Kidney epithelial cell (primary cell): ENCODE measurements at regions not wholly inside any gene's neighbourhood (a gene's known extent, or its start where the extent isn't known, plus 50 kb on each side); places are given as distances from the start of the nearest gene placed in this dataset.

Experiments used
- DNase-seq: peaks from one replicate; pipeline ENCODE4 v3.0.0-alpha.2; 2010; ENCODE audit warnings: low read depth
- H3K27me3 ChIP-seq: 2 replicates; pipeline ENCODE4 v1.6.0; 2011; ENCODE audit warnings: low read length; ENCODE audit not compliant: control insufficient read depth, insufficient read depth
- H3K36me3 ChIP-seq: 2 replicates; pipeline ENCODE4 v1.5.1; 2011; ENCODE audit warnings: low read length; ENCODE audit not compliant: control insufficient read depth, insufficient read depth
- H3K4me3 ChIP-seq: 2 replicates; pipeline ENCODE4 v1.5.1; 2011; ENCODE audit warnings: low read depth, mild to moderate bottlenecking, control low read depth, low read length
- TF ChIP-seq, protein P1 (sequence below): IDR thresholded peaks from 2 replicates; pipeline ENCODE4 v1.5.1; 2011; ENCODE audit warnings: mild to moderate bottlenecking, moderate library complexity, low read length, control low read depth, inconsistent platforms; ENCODE audit not compliant: insufficient read depth, poor library complexity, severe bottlenecking

DNA sequence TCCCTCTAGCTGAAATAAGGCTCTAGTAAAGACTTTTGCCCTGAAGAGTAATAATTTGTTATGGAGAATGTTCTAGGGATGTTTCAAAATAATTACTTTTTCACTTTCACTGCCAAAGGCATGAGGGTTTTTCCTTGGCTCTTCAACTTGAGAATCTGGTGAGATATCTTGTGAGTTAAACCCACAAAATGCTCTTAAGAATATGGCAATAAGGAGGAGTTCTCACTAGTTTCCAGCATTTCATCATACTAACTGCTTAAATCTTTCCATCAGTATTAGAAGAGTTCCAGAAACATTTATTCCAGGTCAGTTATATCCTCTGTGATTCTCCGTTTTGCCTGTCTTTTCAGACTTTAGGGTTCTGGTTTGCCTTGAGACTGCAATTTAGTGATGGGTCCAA, 785.6 kb upstream of the GJE1 start:
- no peaks in the 10 kb centered on the region for H3K27me3 ChIP-seq
- no peak for DNase-seq
- TF ChIP-seq, protein P1, sequence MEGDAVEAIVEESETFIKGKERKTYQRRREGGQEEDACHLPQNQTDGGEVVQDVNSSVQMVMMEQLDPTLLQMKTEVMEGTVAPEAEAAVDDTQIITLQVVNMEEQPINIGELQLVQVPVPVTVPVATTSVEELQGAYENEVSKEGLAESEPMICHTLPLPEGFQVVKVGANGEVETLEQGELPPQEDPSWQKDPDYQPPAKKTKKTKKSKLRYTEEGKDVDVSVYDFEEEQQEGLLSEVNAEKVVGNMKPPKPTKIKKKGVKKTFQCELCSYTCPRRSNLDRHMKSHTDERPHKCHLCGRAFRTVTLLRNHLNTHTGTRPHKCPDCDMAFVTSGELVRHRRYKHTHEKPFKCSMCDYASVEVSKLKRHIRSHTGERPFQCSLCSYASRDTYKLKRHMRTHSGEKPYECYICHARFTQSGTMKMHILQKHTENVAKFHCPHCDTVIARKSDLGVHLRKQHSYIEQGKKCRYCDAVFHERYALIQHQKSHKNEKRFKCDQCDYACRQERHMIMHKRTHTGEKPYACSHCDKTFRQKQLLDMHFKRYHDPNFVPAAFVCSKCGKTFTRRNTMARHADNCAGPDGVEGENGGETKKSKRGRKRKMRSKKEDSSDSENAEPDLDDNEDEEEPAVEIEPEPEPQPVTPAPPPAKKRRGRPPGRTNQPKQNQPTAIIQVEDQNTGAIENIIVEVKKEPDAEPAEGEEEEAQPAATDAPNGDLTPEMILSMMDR = no peak
- no peaks in the 10 kb centered on the region for H3K36me3 ChIP-seq
- H3K4me3 ChIP-seq = no peak overlapping the region

DNA sequence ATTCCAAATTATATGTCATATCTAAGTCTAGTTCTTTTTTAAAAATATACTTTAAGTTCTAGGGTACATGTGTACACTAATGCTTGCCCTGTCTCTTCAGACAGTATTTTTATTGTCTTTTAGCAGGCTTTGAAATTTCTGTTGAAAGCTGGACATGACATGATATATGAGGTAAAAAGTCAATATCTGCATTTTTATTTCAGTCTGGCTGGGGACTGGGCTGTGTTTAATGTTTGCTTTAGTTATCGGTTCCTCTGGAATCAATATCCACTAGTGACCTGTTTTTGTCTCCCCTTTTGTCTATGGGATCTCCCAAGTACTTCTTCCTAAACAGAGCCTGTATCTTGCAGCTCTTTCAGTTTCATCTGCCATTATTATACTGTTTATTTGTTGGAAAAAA, 786.2 kb upstream of the GJE1 start:
- Histone ChIP-seq H3K4me3 (no peak overlapping the region), H3K36me3 (no peaks in the 10 kb centered on the region), H3K27me3 (no peaks in the 10 kb centered on the region)
- DNase-seq = no peak
- TF ChIP-seq, protein P1 = no peak

- TF ChIP-seq, protein P1 = no peak
- DNase-seq = no peak
- H3K27me3 ChIP-seq = no peaks in the 10 kb centered on the region
- H3K36me3 ChIP-seq = no peaks in the 10 kb centered on the region
- no peak overlapping the region for H3K4me3 ChIP-seq
Observed at GRCh38 chr6:141337191-141337590, 795.5 kb upstream of the GJE1 start.

DNA sequence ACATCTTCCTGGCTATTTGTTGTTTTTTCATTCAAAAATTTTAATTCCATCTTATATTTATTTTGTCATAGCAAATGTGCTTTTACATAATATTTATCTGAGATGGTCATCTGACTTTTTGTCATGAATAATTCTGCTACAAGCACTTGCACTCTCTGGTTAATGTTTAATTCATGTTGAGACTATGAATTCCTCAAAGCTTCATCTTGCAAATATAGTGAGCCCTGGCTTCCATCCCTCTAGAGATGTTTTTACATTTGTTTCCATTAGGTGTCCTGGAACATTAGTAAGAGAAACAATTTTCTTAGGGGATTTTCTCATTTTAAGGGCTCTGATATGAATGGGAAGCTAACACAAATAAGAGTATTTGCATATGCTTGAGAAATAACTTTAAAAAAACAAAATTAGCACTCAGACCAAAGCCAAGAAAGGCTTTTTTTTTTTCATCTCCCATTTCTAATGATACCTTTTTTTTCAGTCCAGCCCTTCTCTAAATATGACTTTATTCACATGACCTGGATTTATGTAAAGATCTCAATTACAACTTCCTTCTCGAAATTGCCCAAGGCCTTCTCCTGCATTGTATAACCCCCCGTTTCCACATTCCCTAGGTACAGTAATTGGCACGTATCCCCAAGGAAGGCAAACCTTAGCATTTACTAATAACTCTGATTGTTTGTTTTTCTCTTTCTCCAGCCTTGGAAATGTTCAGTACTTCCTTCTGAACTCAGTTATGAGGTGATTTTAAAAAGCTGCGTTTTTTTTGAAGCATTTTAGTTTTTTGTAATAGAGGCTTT, 797.0 kb upstream of the GJE1 start:
- DNase-seq = peak; percentile 10
- no peaks in the 10 kb centered on the region for H3K27me3 ChIP-seq
- no peaks in the 10 kb centered on the region for H3K36me3 ChIP-seq
- no peak overlapping the region for H3K4me3 ChIP-seq
- TF ChIP-seq, protein P1 = no peak

- Histone ChIP-seq H3K4me3 (no peak overlapping the region), H3K27me3 (no peaks in the 10 kb centered on the region), H3K36me3 (no peaks in the 10 kb centered on the region)
- TF ChIP-seq, protein P1 = no peak
- DNase-seq = no peak
Observed at GRCh38 chr6:141326925-141327324, 805.8 kb upstream of the GJE1 start.

GRCh38 chr6:141326426-141326825, 806.3 kb upstream of the GJE1 start:
- TF ChIP-seq, protein P1 = no peak
- no peaks in the 10 kb centered on the region for H3K27me3 ChIP-seq
- H3K36me3 ChIP-seq = no peaks in the 10 kb centered on the region
- no peak overlapping the region for H3K4me3 ChIP-seq
- DNase-seq = peak; percentile 99
